Hippocampal formation (tissue), 2 donors: ENCODE measurements at regions not wholly inside any gene's neighbourhood (a gene's known extent, or its start where the extent isn't known, plus 50 kb on each side); places are given as distances from the start of the nearest gene placed in this dataset.

Experiments used
- DNase-seq, 2 donors: peaks; one replicate each; lab custom pipeline; 2025; lab: John Stamatoyannopoulos, UW

GRCh38 chr3:24999357-24999756, 428.7 kb upstream of the RARB start:
- DNase-seq: no peak

DNA sequence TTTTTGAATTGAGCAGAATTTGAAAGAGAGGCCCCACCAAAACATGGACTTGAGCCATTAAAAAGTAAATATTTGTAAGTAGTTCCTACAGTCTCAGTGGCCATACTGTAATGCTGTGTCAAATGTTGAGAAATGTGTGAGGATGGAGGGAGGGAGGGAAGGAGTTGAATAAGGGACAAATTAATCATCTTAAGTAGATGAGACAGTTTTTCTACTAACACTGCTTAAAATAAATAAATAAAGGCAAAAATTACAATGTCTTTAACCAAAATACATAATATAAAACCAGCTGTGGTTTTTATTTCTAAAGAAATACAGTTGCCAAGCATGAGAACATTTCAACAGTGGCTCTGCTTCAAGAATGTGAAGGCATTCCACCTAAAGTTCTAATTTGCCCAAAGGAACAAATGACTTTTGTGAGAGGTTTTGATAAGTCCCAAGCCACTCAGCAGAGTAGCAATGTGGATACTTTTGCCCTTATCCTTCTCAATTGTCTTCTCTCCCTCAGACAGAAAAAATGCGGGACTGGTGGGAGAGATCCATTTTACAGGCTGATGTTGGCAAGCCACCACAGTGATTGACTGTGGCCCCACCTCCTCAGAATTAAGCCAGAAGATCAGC, 427.0 kb upstream of the RARB start:
- DNase-seq: no peak

DNA sequence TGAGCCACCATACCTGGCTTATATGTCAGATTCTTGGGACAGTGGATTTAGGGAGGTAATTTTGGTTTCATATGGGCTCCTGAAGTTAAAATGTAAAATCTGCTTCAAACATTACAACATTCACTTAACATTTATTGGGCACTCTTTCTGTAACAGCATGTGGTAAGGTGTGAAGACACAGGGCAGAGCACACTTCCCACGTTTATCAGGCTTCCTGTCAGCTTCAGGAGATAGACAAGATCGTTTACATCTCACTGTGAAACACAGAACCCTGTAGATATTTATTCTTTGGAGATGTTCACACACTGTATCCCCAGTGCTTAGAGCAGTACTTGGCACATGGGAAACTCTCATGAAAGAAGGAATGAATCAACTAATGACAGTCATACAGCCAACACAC, 426.0 kb upstream of the RARB start:
- no peak for DNase-seq

GRCh38 chr3:25007974-25008658, 419.9 kb upstream of the RARB start:
- no peak for DNase-seq

GRCh38 chr3:25009665-25010064, 418.4 kb upstream of the RARB start:
- no peak for DNase-seq

GRCh38 chr3:25015599-25015998, 412.5 kb upstream of the RARB start:
- DNase-seq: no peak

DNA sequence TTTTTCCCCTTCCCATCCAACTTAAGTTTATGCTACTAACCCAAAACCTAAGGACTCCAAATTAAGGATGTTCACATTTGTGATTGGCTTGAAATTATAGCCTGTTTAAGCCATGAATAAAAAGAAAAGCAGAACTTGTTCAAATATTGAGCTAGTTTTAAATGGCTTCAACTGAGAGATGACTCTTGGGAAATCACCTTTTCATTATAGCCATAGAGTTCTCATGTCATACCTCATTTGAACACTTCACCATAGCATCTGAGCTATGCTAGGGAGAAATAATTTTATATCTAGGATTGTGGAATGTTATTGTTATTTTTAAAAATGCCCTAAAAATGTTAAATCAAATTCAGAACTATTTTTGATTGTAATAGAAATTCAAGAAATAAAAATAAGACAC, 409.2 kb upstream of the RARB start:
- DNase-seq: no peak

DNA sequence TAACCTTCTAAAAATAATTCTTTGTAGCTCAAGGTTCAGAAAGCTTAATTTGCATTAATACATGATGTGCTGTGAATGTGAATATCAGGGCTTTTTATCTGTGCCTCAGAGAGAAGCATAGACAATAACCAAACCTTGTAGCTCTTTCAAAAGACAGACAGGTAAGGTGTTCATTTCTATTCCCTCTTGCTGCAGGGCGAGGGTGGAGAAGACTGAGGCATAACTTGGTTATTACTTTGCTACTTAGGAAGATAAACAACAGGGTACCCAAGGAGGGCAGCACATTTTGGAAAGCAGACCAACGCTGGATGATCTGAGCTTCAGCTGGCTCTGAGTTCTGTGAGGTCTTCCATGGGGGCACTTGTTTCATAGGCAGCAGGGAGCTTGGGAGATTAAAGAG, 408.6 kb upstream of the RARB start:
- no peak for DNase-seq

DNA sequence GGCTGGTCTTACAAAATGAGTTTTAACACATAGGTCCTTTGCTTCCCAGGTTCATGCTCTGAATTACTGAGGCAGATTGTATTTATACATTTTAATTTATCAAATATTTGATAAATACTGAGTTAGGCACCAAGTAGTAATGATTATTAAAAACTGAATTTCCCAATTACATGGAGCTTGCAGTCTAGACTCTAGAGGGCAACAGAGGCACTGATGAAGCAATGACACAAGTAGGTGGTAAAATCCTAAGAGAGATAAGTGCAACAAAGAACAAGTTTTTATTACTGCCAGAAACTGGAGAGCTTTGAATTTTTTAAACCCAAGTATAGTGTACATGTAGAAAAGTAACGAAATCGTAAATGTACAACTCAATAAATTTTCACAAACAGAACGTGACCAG, 406.2 kb upstream of the RARB start:
- DNase-seq: peak in 1 of 2 donors; percentile 45

GRCh38 chr3:25023876-25024275, 404.2 kb upstream of the RARB start:
- no peak for DNase-seq

GRCh38 chr3:25025236-25025635, 402.8 kb upstream of the RARB start:
- DNase-seq: no peak

DNA sequence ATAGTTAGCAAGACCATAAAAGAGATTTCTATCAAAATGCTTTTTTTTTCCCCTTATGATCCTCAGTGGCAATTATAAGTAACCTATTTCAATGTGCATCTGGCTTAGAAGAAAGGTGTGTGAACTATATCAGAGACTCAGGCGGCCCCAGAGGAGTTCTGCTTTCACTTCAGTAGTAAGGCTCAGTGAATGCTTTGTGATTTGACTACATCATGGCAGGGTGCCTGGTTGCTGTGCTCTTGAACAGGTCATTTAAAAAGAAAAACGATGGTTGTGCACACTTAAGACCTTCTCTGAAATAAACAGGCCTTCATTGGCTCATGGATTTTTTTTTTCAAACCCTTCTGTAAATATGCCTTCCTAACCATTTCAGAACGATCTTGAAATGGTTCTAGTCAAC, 400.4 kb upstream of the RARB start:
- DNase-seq: no peak

GRCh38 chr3:25029820-25030219, 398.2 kb upstream of the RARB start:
- no peak for DNase-seq

DNA sequence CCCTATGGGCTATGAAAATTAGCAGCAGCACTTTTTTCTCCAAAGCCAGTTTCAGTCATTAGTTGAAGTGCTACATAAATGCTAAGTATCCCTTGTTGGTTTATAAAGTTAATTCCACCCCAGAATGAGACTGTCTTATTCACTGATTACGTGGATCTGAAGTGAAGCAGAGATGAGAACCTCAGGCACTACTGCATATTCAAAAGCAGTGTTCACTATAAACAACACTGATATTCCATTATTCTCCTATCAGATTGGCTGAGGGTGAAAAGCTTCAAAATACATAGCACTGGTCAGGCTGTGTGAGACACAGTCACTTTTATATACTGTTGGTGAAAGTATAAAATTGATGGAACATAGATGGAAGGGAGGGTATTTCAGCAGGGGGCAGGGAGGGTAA, 395.7 kb upstream of the RARB start:
- no peak for DNase-seq

GRCh38 chr3:25033407-25034029, 394.5 kb upstream of the RARB start:
- DNase-seq: peak; percentile 4 to 15

DNA sequence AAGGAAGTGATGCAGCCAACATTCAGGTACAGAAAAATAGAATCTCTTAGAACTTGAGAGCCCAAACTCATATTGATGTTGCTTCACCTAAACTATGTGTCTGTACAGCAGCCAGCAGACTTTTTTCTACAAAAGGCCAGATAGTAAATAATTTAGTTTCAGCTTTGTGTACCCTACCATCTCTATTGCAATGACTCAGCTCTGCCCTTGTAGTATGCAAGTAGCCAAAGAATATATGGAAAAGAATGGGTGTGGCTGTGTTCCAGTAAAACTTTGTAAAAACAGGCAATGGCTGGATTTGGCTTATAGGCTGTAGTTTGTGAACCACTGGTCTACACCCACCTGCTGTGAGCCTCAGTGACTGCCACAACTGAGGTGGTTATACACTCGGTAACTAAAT, 392.5 kb upstream of the RARB start:
- DNase-seq: no peak

- no peak for DNase-seq
Measured at GRCh38 chr3:25036633-25037032, 391.4 kb upstream of the RARB start.

DNA sequence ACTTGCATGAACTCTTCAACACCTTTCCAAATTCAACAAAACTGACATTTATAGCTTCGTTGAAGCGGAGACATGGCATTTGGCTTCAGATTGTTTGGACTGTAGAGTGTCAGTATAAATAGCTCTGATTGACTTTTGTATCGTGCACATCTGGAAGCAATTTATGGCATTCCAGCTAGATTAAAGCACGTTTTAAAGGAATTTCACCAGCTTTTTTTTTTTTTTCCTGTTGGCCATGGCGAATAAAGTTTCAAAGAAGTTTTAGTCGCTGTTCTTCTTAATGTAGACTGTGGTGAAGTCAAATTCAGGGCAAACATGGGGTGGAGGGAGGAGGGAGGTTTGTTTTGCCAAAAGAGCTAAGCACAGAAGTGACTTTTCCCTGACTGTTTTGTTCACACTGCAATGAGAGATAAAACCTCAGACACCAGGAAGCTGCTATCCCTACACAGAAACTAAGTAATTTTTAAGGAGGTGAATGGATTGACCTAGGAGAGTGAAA, 391.0 kb upstream of the RARB start:
- DNase-seq: no peak

- no peak for DNase-seq
Measured at GRCh38 chr3:25038271-25038670, 389.8 kb upstream of the RARB start.

GRCh38 chr3:25038922-25039321, 389.1 kb upstream of the RARB start:
- no peak for DNase-seq

DNA sequence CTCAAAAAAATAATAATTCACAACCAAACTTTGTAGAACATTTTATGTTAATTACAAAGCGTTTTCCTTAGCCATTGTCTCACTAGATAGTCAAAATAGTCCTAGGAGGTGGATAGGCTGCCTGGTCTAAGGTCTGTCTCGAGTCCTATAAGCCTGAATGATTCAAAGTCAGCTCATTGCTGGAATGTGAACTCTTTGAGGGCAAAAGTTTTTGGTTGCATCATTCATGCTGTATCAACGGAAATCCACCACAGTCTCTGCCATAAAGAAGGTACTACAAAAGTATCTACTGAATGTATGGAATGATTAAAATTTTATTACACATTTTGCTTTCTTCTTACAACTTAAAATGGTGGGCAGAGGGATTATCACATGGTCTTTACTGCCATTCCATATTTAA, 387.3 kb upstream of the RARB start:
- DNase-seq: no peak

GRCh38 chr3:25041871-25042584, 386.0 kb upstream of the RARB start:
- DNase-seq: no peak

DNA sequence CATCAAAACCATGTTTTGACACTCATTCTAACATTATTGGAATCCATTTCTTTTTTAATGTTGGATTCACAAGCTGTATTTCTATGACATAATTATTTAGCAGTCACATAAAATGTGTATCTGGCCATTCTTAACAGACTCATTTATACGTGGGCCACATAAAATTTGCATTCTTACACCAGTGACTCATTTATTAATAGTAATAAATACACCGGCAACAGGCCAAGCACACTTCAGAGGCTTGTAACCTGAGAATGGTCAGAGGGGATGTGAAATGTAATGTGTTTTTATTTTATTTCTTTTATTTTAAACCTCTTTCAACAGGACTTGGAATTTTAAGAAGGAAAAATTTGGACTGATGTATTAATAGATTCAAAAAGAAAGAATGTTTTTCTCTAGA, 384.9 kb upstream of the RARB start:
- DNase-seq: no peak
